ENCODE measurements at regions not wholly inside any gene's neighbourhood (a gene's known extent, or its start where the extent isn't known, plus 50 kb on each side); places are given as distances from the start of the nearest gene placed in this dataset.
"Not testable (repeated sequence)": the region's sequence is repeated elsewhere in the genome, so short reads cannot be mapped to it uniquely, and the experiment has no call there.

DNA sequence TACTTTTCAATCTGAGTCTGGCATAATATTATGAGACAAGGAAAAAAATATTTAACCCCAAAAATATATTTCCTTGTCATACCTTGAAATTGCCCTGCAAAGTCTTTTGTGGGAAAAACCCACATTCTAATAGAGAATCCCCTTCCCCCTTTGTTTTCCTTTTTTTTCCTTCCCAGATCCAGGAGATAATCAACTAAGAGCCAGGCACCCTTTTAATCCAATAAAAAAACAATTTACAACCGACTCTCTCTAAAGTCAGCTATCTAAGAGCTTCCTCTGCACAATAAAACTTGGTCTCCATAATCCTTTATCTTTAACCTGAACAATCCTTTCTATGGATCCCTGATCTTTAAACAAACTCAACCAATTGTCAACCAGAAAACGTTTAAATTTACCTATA is 163.5 kb downstream of the PHF8 start:
- not testable (repeated sequence) for TF ChIP-seq POLR2A, POLR2AphosphoS5 (IDR thresholded peaks at IDR 0.05)
